Chondrocyte (in vitro differentiated cells): ENCODE measurements at regions not wholly inside any gene's neighbourhood (a gene's known extent, or its start where the extent isn't known, plus 50 kb on each side); places are given as distances from the start of the nearest gene placed in this dataset.

Source experiments
- DNase-seq: peaks from one replicate; pipeline ENCODE4 v3.0.0; 2021; ENCODE audit warnings: mixed read lengths, low spot score
- H3K27ac Mint-ChIP-seq: one replicate; pipeline ENCODE4 v1.8.0; 2021; ENCODE audit warnings: mild to moderate bottlenecking, moderate library complexity, mixed read lengths; ENCODE audit not compliant: unreplicated experiment
- H3K27me3 Mint-ChIP-seq: 2 replicates; pipeline ENCODE4 v1.8.0; 2021; ENCODE audit warnings: low read depth, mixed read lengths
- H3K36me3 Mint-ChIP-seq: 2 replicates; pipeline ENCODE4 v1.8.0; 2021; ENCODE audit warnings: low read depth, mixed read lengths
- H3K4me1 Mint-ChIP-seq: 2 replicates; pipeline ENCODE4 v1.8.0; 2021; ENCODE audit warnings: low read depth, mild to moderate bottlenecking, mixed read lengths
- H3K4me3 Mint-ChIP-seq: one replicate; pipeline ENCODE4 v1.8.0; 2021; ENCODE audit warnings: mild to moderate bottlenecking, moderate library complexity, mixed read lengths; ENCODE audit not compliant: unreplicated experiment
- H3K9me3 Mint-ChIP-seq: 2 replicates; pipeline ENCODE4 v1.8.0; 2021; ENCODE audit warnings: low read depth, mixed read lengths
- CTCF ChIP-seq: fragments of 200-600 bp; sonication (generic); IDR thresholded peaks from 2 replicates; pipeline ENCODE4 v1.5.0; 2021; ENCODE audit warnings: antibody characterized with exemption, mild to moderate bottlenecking, moderate library complexity

- Mint-ChIP-seq H3K27ac (no peak overlapping the region), H3K9me3 (no peaks in the 10 kb centered on the region)
These were observed 83.7 kb downstream of the IGLL1 start for GRCh38 chr22:23496445-23496833.

GRCh38 chr22:23495614-23496444, 84.3 kb downstream of the IGLL1 start:
- Mint-ChIP-seq H3K27me3 (peaks cover 11% of the 10 kb centered on the region), H3K27ac (no peak overlapping the region), H3K4me3 (no peak overlapping the region), H3K9me3 (no peaks in the 10 kb centered on the region), H3K36me3 (no peaks in the 10 kb centered on the region), H3K4me1 (no peaks in the 10 kb centered on the region)
- TF ChIP-seq CTCF = no peak
- no peak for DNase-seq

More at GRCh38 chr22:23496445-23496833, 83.7 kb downstream of the IGLL1 start:
- DNase-seq = no peak
- TF ChIP-seq CTCF = no peak
- Mint-ChIP-seq H3K36me3 (no peaks in the 10 kb centered on the region), H3K4me3 (no peak overlapping the region), H3K4me1 (no peaks in the 10 kb centered on the region), H3K27me3 (peaks cover 11% of the 10 kb centered on the region)

- no peaks in the 10 kb centered on the region for H3K9me3 Mint-ChIP-seq
- no peaks in the 10 kb centered on the region for H3K36me3 Mint-ChIP-seq
- H3K4me1 Mint-ChIP-seq = no peaks in the 10 kb centered on the region
- no peak for TF ChIP-seq CTCF
- H3K4me3 Mint-ChIP-seq = no peak overlapping the region
- H3K27me3 Mint-ChIP-seq = peaks cover 8% of the 10 kb centered on the region
- H3K27ac Mint-ChIP-seq = no peak overlapping the region
- no peak for DNase-seq
These were observed 85.2 kb downstream of the IGLL1 start for GRCh38 chr22:23494930-23495266.

- H3K9me3 Mint-ChIP-seq = no peaks in the 10 kb centered on the region
- DNase-seq = no peak
- no peaks in the 10 kb centered on the region for H3K4me1 Mint-ChIP-seq
- H3K36me3 Mint-ChIP-seq = no peaks in the 10 kb centered on the region
- H3K27ac Mint-ChIP-seq = no peak overlapping the region
- no peak overlapping the region for H3K4me3 Mint-ChIP-seq
- TF ChIP-seq CTCF = no peak
- H3K27me3 Mint-ChIP-seq = peaks cover 18% of the 10 kb centered on the region
These were observed 94.6 kb downstream of the IGLL1 start for GRCh38 chr22:23485490-23485889.

- no peaks in the 10 kb centered on the region for H3K9me3 Mint-ChIP-seq
- TF ChIP-seq CTCF = no peak
- H3K4me1 Mint-ChIP-seq = no peaks in the 10 kb centered on the region
- H3K36me3 Mint-ChIP-seq = no peaks in the 10 kb centered on the region
- H3K27ac Mint-ChIP-seq = no peak overlapping the region
- no peak overlapping the region for H3K4me3 Mint-ChIP-seq
- no peak for DNase-seq
- H3K27me3 Mint-ChIP-seq = peaks cover 18% of the 10 kb centered on the region
These were observed 95.4 kb downstream of the IGLL1 start for GRCh38 chr22:23484651-23485050.
